ENCODE measurements at regions not wholly inside any gene's neighbourhood (a gene's known extent, or its start where the extent isn't known, plus 50 kb on each side); places are given as distances from the start of the nearest gene placed in this dataset.

GRCh38 chr5:34504967-34505366 is 151.2 kb upstream of the RAI14 start:
- no peaks in the 10 kb centered on the region for H3K79me2 ChIP-seq (replicated peaks; ENCODE audit: insufficient read depth, low read length)
- H3F3A ChIP-seq (ENCODE audit: insufficient read depth, low read length, poor library complexity, severe bottlenecking) = no peaks in the 10 kb centered on the region
- H3K27ac ChIP-seq (ENCODE audit: low read length) = no peak overlapping the region
- no peak overlapping the region for H2AFZ ChIP-seq (ENCODE audit: low read depth, low read length)
- no peaks in the 10 kb centered on the region for H3K9me3 ChIP-seq (ENCODE audit: low read length)
- no peaks in the 10 kb centered on the region for H3K9me2 ChIP-seq (ENCODE audit: insufficient read depth, low read length)
- H4K20me1 ChIP-seq (ENCODE audit: insufficient read depth) = no peaks in the 10 kb centered on the region
- no peak overlapping the region for H3K4me3 ChIP-seq (ENCODE audit: low read length)
- no peak overlapping the region for H3K9ac ChIP-seq (ENCODE audit: low read length)
- no peak overlapping the region for H3K4me2 ChIP-seq (ENCODE audit: low read length)
- no peaks in the 10 kb centered on the region for H3K27me3 ChIP-seq (ENCODE audit: insufficient read depth, low read depth, low read length)
- TF ChIP-seq MXI1 (conservative IDR thresholded peaks at IDR 0.05; ENCODE audit: poor library complexity, severe bottlenecking) (no peak), EP300 (conservative IDR thresholded peaks at IDR 0.05; ENCODE audit: poor library complexity, severe bottlenecking) (no peak), EZH2 (IDR thresholded peaks at IDR 0.05; ENCODE audit: borderline replicate concordance, insufficient read depth, low read length, poor library complexity, severe bottlenecking) (no peak), POLR2AphosphoS5 (IDR thresholded peaks at IDR 0.05) (no peak), SMC3 (conservative IDR thresholded peaks at IDR 0.05; ENCODE audit: poor library complexity) (no peak), REST (IDR thresholded peaks at IDR 0.05; ENCODE audit: borderline replicate concordance) (no peak), RAD21 (conservative IDR thresholded peaks at IDR 0.05) (no peak), TAF1 (IDR thresholded peaks at IDR 0.05; ENCODE audit: low read depth) (no peak)
- TF ChIP-seq, protein P1, sequence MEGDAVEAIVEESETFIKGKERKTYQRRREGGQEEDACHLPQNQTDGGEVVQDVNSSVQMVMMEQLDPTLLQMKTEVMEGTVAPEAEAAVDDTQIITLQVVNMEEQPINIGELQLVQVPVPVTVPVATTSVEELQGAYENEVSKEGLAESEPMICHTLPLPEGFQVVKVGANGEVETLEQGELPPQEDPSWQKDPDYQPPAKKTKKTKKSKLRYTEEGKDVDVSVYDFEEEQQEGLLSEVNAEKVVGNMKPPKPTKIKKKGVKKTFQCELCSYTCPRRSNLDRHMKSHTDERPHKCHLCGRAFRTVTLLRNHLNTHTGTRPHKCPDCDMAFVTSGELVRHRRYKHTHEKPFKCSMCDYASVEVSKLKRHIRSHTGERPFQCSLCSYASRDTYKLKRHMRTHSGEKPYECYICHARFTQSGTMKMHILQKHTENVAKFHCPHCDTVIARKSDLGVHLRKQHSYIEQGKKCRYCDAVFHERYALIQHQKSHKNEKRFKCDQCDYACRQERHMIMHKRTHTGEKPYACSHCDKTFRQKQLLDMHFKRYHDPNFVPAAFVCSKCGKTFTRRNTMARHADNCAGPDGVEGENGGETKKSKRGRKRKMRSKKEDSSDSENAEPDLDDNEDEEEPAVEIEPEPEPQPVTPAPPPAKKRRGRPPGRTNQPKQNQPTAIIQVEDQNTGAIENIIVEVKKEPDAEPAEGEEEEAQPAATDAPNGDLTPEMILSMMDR (IDR thresholded peaks at IDR 0.05; ENCODE audit: poor library complexity, severe bottlenecking) = no peak
- no peaks in the 10 kb centered on the region for H3K36me3 ChIP-seq (ENCODE audit: insufficient read depth, low read length)

- Histone ChIP-seq H3F3A (ENCODE audit: insufficient read depth, low read length, poor library complexity, severe bottlenecking) (no peaks in the 10 kb centered on the region), H3K36me3 (ENCODE audit: insufficient read depth, low read length) (no peaks in the 10 kb centered on the region), H3K4me3 (ENCODE audit: low read length) (no peak overlapping the region), H3K9me3 (ENCODE audit: low read length) (no peaks in the 10 kb centered on the region), H3K9me2 (ENCODE audit: insufficient read depth, low read length) (no peaks in the 10 kb centered on the region), H4K20me1 (ENCODE audit: insufficient read depth) (no peaks in the 10 kb centered on the region), H3K27me3 (ENCODE audit: insufficient read depth, low read depth, low read length) (no peaks in the 10 kb centered on the region), H3K79me2 (replicated peaks; ENCODE audit: insufficient read depth, low read length) (no peaks in the 10 kb centered on the region), H3K9ac (ENCODE audit: low read length) (no peak overlapping the region), H3K4me2 (ENCODE audit: low read length) (no peak overlapping the region), H2AFZ (ENCODE audit: low read depth, low read length) (no peak overlapping the region), H3K27ac (ENCODE audit: low read length) (no peak overlapping the region)
- TF ChIP-seq EP300 (conservative IDR thresholded peaks at IDR 0.05; ENCODE audit: poor library complexity, severe bottlenecking) = no peak
- TF ChIP-seq RAD21 (conservative IDR thresholded peaks at IDR 0.05) = no peak
- TF ChIP-seq TAF1 (IDR thresholded peaks at IDR 0.05; ENCODE audit: low read depth) = no peak
- TF ChIP-seq, protein P1 (IDR thresholded peaks at IDR 0.05; ENCODE audit: poor library complexity, severe bottlenecking) = no peak
- TF ChIP-seq EZH2 (IDR thresholded peaks at IDR 0.05; ENCODE audit: borderline replicate concordance, insufficient read depth, low read length, poor library complexity, severe bottlenecking) = no peak
- TF ChIP-seq REST (IDR thresholded peaks at IDR 0.05; ENCODE audit: borderline replicate concordance) = no peak
- TF ChIP-seq MXI1 (conservative IDR thresholded peaks at IDR 0.05; ENCODE audit: poor library complexity, severe bottlenecking) = no peak
- no peak for TF ChIP-seq POLR2AphosphoS5 (IDR thresholded peaks at IDR 0.05)
- no peak for TF ChIP-seq SMC3 (conservative IDR thresholded peaks at IDR 0.05; ENCODE audit: poor library complexity)
Observed at GRCh38 chr5:34505731-34506130, 150.4 kb upstream of the RAI14 start.

Data from neural cell (in vitro differentiated cells).